NT2/D1 (cell line): ENCODE measurements at regions not wholly inside any gene's neighbourhood (a gene's known extent, or its start where the extent isn't known, plus 50 kb on each side); places are given as distances from the start of the nearest gene placed in this dataset.

Experiments
- SUZ12 ChIP-seq: IDR thresholded peaks from 2 replicates; pipeline ENCODE4 v1.6.1; 2011; ENCODE audit not compliant: insufficient read length, insufficient read depth; ENCODE audit errors: extremely low read depth
- ZNF274 ChIP-seq: IDR thresholded peaks from 2 replicates; pipeline ENCODE4 v1.6.1; 2011; ENCODE audit warnings: mild to moderate bottlenecking, low read depth, low read length

DNA sequence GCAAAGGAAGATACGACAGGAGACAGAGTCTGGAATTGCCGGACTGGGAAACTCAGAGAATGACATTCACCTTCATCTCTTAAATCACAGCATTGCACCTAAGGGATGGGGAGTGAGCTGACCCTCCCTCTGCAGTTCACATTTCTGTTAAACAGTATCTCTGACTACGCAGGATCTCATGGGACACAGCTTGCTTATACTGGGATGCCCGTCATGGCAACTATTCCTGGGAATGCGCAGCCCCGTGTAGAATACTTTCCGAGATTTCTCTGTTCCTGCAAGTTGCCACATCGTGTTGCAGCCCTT lies 232.5 kb upstream of the HES1 start:
- no peak for TF ChIP-seq ZNF274
- no peak for TF ChIP-seq SUZ12
